Vagina (tissue), 2 donors: ENCODE measurements at regions not wholly inside any gene's neighbourhood (a gene's known extent, or its start where the extent isn't known, plus 50 kb on each side); places are given as distances from the start of the nearest gene placed in this dataset.

Source experiments
- POLR2A ChIP-seq, 2 donors: fragments of 450-650 bp; IDR thresholded peaks; one replicate each; pipeline ENCODE4 v1.6.1; 2017; ENCODE audit warnings: antibody characterized with exemption in 2 of 2, mild to moderate bottlenecking in 2 of 2, moderate library complexity in 2 of 2
- TF ChIP-seq, protein P1 (sequence below), 3 experiments: fragments of 450-650 bp in 2 of 3; fragments of 200-600 bp in 1 of 3; sonication (generic) in 1 of 3; IDR thresholded peaks; one replicate each; pipeline ENCODE4 v1.5.1; 2017 to 2019; ENCODE audit warnings: antibody characterized with exemption in 3 of 3, mild to moderate bottlenecking in 2 of 3, moderate library complexity in 2 of 3

DNA sequence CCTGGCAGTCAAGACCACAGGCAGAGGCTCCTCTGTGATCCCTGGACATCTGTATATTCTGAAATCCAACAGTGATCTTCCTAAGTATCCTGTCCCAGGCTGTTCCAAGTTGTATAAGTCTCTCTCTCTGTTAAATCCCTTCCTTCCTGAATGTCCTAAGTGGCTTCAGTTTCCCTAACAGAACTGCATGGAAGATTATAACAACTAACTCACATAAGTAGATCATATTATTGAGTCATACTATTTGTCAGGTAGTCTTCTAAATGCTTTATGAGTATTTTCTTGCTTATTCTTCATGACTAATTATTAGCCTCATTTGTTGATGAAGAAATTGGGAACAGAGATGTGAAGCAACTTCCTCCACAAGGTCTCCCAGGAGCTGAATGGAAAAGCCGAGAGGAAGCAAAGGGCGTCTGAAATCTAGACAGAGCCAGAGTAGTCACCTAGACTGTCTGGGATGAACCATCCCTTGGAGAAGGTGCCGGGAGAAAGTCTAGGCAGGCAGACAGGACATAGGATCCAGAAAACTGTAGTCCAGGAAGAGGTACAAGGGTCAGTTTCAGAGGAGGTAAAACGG, 93.2 kb upstream of the FAT3 start:
- TF ChIP-seq, protein P1, sequence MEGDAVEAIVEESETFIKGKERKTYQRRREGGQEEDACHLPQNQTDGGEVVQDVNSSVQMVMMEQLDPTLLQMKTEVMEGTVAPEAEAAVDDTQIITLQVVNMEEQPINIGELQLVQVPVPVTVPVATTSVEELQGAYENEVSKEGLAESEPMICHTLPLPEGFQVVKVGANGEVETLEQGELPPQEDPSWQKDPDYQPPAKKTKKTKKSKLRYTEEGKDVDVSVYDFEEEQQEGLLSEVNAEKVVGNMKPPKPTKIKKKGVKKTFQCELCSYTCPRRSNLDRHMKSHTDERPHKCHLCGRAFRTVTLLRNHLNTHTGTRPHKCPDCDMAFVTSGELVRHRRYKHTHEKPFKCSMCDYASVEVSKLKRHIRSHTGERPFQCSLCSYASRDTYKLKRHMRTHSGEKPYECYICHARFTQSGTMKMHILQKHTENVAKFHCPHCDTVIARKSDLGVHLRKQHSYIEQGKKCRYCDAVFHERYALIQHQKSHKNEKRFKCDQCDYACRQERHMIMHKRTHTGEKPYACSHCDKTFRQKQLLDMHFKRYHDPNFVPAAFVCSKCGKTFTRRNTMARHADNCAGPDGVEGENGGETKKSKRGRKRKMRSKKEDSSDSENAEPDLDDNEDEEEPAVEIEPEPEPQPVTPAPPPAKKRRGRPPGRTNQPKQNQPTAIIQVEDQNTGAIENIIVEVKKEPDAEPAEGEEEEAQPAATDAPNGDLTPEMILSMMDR (IDR thresholded peaks at IDR 0.05): no peak
- TF ChIP-seq POLR2A (IDR thresholded peaks at IDR 0.05): no peak
